OCI-LY1 (cell line): ENCODE measurements at regions not wholly inside any gene's neighbourhood (a gene's known extent, or its start where the extent isn't known, plus 50 kb on each side); places are given as distances from the start of the nearest gene placed in this dataset.

Experiments
- H2AFZ ChIP-seq: fragments of 200-600 bp; sonication (generic), shearing (Covaris generic); 2 replicates; pipeline ENCODE4 v1.6.0; 2014; ENCODE audit warnings: antibody characterized with exemption, mild to moderate bottlenecking, low read length
- H3F3A ChIP-seq: fragments of 200-600 bp; sonication (generic), shearing (Covaris generic); 2 replicates; pipeline ENCODE4 v1.6.0; 2014; ENCODE audit warnings: mild to moderate bottlenecking, antibody characterized with exemption, low read length, moderate library complexity; ENCODE audit not compliant: insufficient read depth
- H3K27ac ChIP-seq: fragments of 200-600 bp; sonication (generic); 2 replicates; pipeline ENCODE4 v1.5.1; 2014; ENCODE audit warnings: low read length, mixed run types, mild to moderate bottlenecking, low read depth; ENCODE audit not compliant: poor library complexity, severe bottlenecking
- H3K27me3 ChIP-seq: fragments of 200-600 bp; sonication (generic); 2 replicates; pipeline ENCODE4 v1.6.0; 2014; ENCODE audit warnings: antibody characterized with exemption, mild to moderate bottlenecking, low read length, moderate library complexity; ENCODE audit not compliant: insufficient read depth
- H3K36me3 ChIP-seq: fragments of 200-600 bp; sonication (generic); 2 replicates; pipeline ENCODE4 v1.6.1; 2014; ENCODE audit warnings: mild to moderate bottlenecking, antibody characterized with exemption, low read length, moderate library complexity, mixed read lengths; ENCODE audit not compliant: insufficient read depth
- H3K4me1 ChIP-seq: fragments of 200-600 bp; sonication (generic); 2 replicates; pipeline ENCODE4 v1.5.1; 2014; ENCODE audit warnings: mild to moderate bottlenecking, low read length, moderate library complexity; ENCODE audit not compliant: insufficient read depth, severe bottlenecking
- H3K4me2 ChIP-seq: fragments of 200-600 bp; sonication (generic), shearing (Covaris generic); 2 replicates; pipeline ENCODE4 v1.6.1; 2014; ENCODE audit warnings: low read length
- H3K4me3 ChIP-seq: fragments of 200-600 bp; sonication (generic); 2 replicates; pipeline ENCODE4 v1.5.1; 2014; ENCODE audit warnings: low read length, low read depth, mild to moderate bottlenecking, mixed read lengths; ENCODE audit not compliant: poor library complexity, severe bottlenecking
- H3K79me2 ChIP-seq: fragments of 200-600 bp; shearing (Covaris generic); 2 replicates; pipeline ENCODE4 v1.6.1; 2016; ENCODE audit warnings: mixed run types, low read length, mixed read lengths; ENCODE audit not compliant: insufficient read depth
- H3K9ac ChIP-seq: fragments of 200-600 bp; sonication (generic), shearing (Covaris generic); 2 replicates; pipeline ENCODE4 v1.6.1; 2014; ENCODE audit warnings: mild to moderate bottlenecking, low read length, mixed read lengths
- H3K9me2 ChIP-seq: fragments of 200-600 bp; sonication (generic), shearing (Covaris generic); 2 replicates; pipeline ENCODE4 v1.6.1; 2014; ENCODE audit warnings: low read depth, mild to moderate bottlenecking, low read length, mixed read lengths
- H3K9me3 ChIP-seq: fragments of 200-600 bp; shearing (Covaris generic); 2 replicates; pipeline ENCODE4 v1.6.1; 2014; ENCODE audit warnings: low read length, mixed read lengths
- H4K20me1 ChIP-seq: fragments of 200-600 bp; sonication (generic), shearing (Covaris generic); 2 replicates; pipeline ENCODE4 v1.6.0; 2016; ENCODE audit warnings: mild to moderate bottlenecking, low read length; ENCODE audit not compliant: insufficient read depth
- EZH2 ChIP-seq: fragments of 200-600 bp; sonication (generic), shearing (Covaris generic); IDR thresholded peaks from 2 replicates; pipeline ENCODE4 v1.8.0; 2017; ENCODE audit warnings: borderline replicate concordance, mixed run types, mild to moderate bottlenecking, antibody characterized with exemption, low read length, moderate library complexity, mixed read lengths
- TF ChIP-seq, protein P1 (sequence below): fragments of 200-600 bp; sonication (generic), shearing (Covaris generic); IDR thresholded peaks from 2 replicates; pipeline ENCODE4 v1.5.1; 2017; ENCODE audit warnings: mild to moderate bottlenecking, antibody characterized with exemption, low read length, moderate library complexity, mixed read lengths

- H2AFZ ChIP-seq = no peak overlapping the region
- H3K27me3 ChIP-seq = no peaks in the 10 kb centered on the region
- no peaks in the 10 kb centered on the region for H3K4me1 ChIP-seq
- H3K4me2 ChIP-seq = no peak overlapping the region
- no peak overlapping the region for H3K9ac ChIP-seq
- H3K36me3 ChIP-seq = no peaks in the 10 kb centered on the region
- H3K4me3 ChIP-seq = no peak overlapping the region
- no peak overlapping the region for H3K27ac ChIP-seq
- no peak for TF ChIP-seq EZH2
- TF ChIP-seq, protein P1, sequence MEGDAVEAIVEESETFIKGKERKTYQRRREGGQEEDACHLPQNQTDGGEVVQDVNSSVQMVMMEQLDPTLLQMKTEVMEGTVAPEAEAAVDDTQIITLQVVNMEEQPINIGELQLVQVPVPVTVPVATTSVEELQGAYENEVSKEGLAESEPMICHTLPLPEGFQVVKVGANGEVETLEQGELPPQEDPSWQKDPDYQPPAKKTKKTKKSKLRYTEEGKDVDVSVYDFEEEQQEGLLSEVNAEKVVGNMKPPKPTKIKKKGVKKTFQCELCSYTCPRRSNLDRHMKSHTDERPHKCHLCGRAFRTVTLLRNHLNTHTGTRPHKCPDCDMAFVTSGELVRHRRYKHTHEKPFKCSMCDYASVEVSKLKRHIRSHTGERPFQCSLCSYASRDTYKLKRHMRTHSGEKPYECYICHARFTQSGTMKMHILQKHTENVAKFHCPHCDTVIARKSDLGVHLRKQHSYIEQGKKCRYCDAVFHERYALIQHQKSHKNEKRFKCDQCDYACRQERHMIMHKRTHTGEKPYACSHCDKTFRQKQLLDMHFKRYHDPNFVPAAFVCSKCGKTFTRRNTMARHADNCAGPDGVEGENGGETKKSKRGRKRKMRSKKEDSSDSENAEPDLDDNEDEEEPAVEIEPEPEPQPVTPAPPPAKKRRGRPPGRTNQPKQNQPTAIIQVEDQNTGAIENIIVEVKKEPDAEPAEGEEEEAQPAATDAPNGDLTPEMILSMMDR = no peak
- H3K9me2 ChIP-seq = no peaks in the 10 kb centered on the region
- H3K9me3 ChIP-seq = no peaks in the 10 kb centered on the region
- no peaks in the 10 kb centered on the region for H4K20me1 ChIP-seq
- no peaks in the 10 kb centered on the region for H3F3A ChIP-seq
- no peaks in the 10 kb centered on the region for H3K79me2 ChIP-seq
These were observed 92.1 kb upstream of the SOD3 start for GRCh38 chr4:24703298-24703697.

DNA sequence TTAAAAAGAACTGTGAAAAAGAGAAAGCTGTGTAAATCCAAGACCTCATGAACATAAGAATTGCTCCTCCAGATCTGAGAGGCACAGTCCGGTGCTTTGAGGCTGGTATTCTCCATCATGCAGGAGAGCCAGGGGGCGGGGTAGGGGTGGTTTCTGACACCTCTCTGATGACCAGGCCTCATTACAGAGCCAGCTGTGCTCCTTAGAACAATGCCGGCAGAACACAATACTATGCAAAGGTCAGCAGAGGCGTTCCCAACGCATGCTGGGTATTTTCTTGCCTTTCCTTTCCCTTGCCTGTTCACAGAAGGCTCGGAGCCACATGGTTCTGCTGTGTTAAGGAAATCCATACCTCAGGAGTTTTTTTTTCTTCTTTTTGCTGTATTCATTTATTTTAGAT is 91.2 kb upstream of the SOD3 start:
- no peaks in the 10 kb centered on the region for H3K9me3 ChIP-seq
- no peak overlapping the region for H3K27ac ChIP-seq
- no peak overlapping the region for H2AFZ ChIP-seq
- H3K4me2 ChIP-seq = no peak overlapping the region
- no peaks in the 10 kb centered on the region for H3K36me3 ChIP-seq
- H3K9me2 ChIP-seq = no peaks in the 10 kb centered on the region
- no peaks in the 10 kb centered on the region for H3K27me3 ChIP-seq
- H4K20me1 ChIP-seq = no peaks in the 10 kb centered on the region
- TF ChIP-seq, protein P1 = no peak
- TF ChIP-seq EZH2 = no peak
- H3K9ac ChIP-seq = no peak overlapping the region
- no peaks in the 10 kb centered on the region for H3K4me1 ChIP-seq
- H3F3A ChIP-seq = no peaks in the 10 kb centered on the region
- no peak overlapping the region for H3K4me3 ChIP-seq
- no peaks in the 10 kb centered on the region for H3K79me2 ChIP-seq

GRCh38 chr4:24705016-24705753 is 90.2 kb upstream of the SOD3 start:
- no peaks in the 10 kb centered on the region for H3K4me1 ChIP-seq
- no peaks in the 10 kb centered on the region for H3K27me3 ChIP-seq
- no peak overlapping the region for H3K4me2 ChIP-seq
- no peaks in the 10 kb centered on the region for H3K36me3 ChIP-seq
- no peaks in the 10 kb centered on the region for H3F3A ChIP-seq
- no peaks in the 10 kb centered on the region for H3K79me2 ChIP-seq
- H3K9me2 ChIP-seq = no peaks in the 10 kb centered on the region
- no peak overlapping the region for H3K4me3 ChIP-seq
- H2AFZ ChIP-seq = no peak overlapping the region
- H3K9ac ChIP-seq = no peak overlapping the region
- no peak overlapping the region for H3K27ac ChIP-seq
- TF ChIP-seq, protein P1 = no peak
- H4K20me1 ChIP-seq = no peaks in the 10 kb centered on the region
- H3K9me3 ChIP-seq = no peaks in the 10 kb centered on the region
